ENCODE measurements at regions not wholly inside any gene's neighbourhood (a gene's known extent, or its start where the extent isn't known, plus 50 kb on each side); places are given as distances from the start of the nearest gene placed in this dataset.

- TF ChIP-seq CTCF (conservative IDR thresholded peaks at IDR 0.05) (no peak), ZFX (IDR thresholded peaks at IDR 0.05) (no peak)
Observed at GRCh38 chr7:50864694-50865093, 82.0 kb upstream of the GRB10 start.

Data from C4-2B (cell line).